ENCODE measurements at regions not wholly inside any gene's neighbourhood (a gene's known extent, or its start where the extent isn't known, plus 50 kb on each side); places are given as distances from the start of the nearest gene placed in this dataset.

- CTCF ChIA-PET = no interaction called here
- POLR2A ChIA-PET (ENCODE audit: low non-redundant PET) = no interaction called here
- no peak for TF ChIP-seq CTCF (conservative IDR thresholded peaks at IDR 0.05; ENCODE audit: low read depth)
- DNase-seq (ENCODE audit: low spot score) = no peak
- H3K27ac ChIP-seq = no peak overlapping the region
These were observed 101.0 kb upstream of the CERS6 start for GRCh38 chr2:168355121-168355520.

GRCh38 chr2:168355779-168356476, 100.1 kb upstream of the CERS6 start:
- no peak overlapping the region for H3K27ac ChIP-seq
- CTCF ChIA-PET = interaction anchor here (0.6 to 1.0 kb wide), 3 partner anchors 9 to 439 kb away, joined by 3 to 4 read pairs (median 4); no protein-coding TSS in a partner anchor
- TF ChIP-seq CTCF (conservative IDR thresholded peaks at IDR 0.05; ENCODE audit: low read depth) = no peak
- DNase-seq (ENCODE audit: low spot score) = no peak
- POLR2A ChIA-PET (ENCODE audit: low non-redundant PET) = no interaction called here

- no peak for DNase-seq (ENCODE audit: low spot score)
- no peak overlapping the region for H3K27ac ChIP-seq
- ChIA-PET CTCF (interaction anchor here (0.6 to 1.0 kb wide), 3 partner anchors 10 to 439 kb away, joined by 3 to 4 read pairs (median 4); no protein-coding TSS in a partner anchor), POLR2A (ENCODE audit: low non-redundant PET) (no interaction called here)
- TF ChIP-seq CTCF (conservative IDR thresholded peaks at IDR 0.05; ENCODE audit: low read depth) = no peak
These were observed 99.6 kb upstream of the CERS6 start for GRCh38 chr2:168356477-168356835.

GRCh38 chr2:168357797-168358472, 98.1 kb upstream of the CERS6 start:
- ChIA-PET POLR2A (ENCODE audit: low non-redundant PET) (no interaction called here), CTCF (no interaction called here)
- no peak overlapping the region for H3K27ac ChIP-seq
- TF ChIP-seq CTCF (conservative IDR thresholded peaks at IDR 0.05; ENCODE audit: low read depth) = no peak
- no peak for DNase-seq (ENCODE audit: low spot score)

- TF ChIP-seq CTCF (conservative IDR thresholded peaks at IDR 0.05; ENCODE audit: low read depth) = no peak
- ChIA-PET POLR2A (ENCODE audit: low non-redundant PET) (no interaction called here), CTCF (interaction anchor here (0.6 kb wide), 1 partner anchor 170 kb away, joined by 3 read pairs; no protein-coding TSS in a partner anchor)
- H3K27ac ChIP-seq = no peak overlapping the region
- DNase-seq (ENCODE audit: low spot score) = no peak
These were observed 97.0 kb upstream of the CERS6 start for GRCh38 chr2:168359082-168359481.

- no peak for TF ChIP-seq CTCF (conservative IDR thresholded peaks at IDR 0.05; ENCODE audit: low read depth)
- H3K27ac ChIP-seq = no peak overlapping the region
- POLR2A ChIA-PET (ENCODE audit: low non-redundant PET) = no interaction called here
- DNase-seq (ENCODE audit: low spot score) = no peak
- CTCF ChIA-PET = interaction anchor here (0.6 kb wide), 1 partner anchor 28 kb away, joined by 4 read pairs; no protein-coding TSS in a partner anchor
These were observed 92.6 kb upstream of the CERS6 start for GRCh38 chr2:168363347-168364092.
